ENCODE measurements at regions not wholly inside any gene's neighbourhood (a gene's known extent, or its start where the extent isn't known, plus 50 kb on each side); places are given as distances from the start of the nearest gene placed in this dataset.

DNA sequence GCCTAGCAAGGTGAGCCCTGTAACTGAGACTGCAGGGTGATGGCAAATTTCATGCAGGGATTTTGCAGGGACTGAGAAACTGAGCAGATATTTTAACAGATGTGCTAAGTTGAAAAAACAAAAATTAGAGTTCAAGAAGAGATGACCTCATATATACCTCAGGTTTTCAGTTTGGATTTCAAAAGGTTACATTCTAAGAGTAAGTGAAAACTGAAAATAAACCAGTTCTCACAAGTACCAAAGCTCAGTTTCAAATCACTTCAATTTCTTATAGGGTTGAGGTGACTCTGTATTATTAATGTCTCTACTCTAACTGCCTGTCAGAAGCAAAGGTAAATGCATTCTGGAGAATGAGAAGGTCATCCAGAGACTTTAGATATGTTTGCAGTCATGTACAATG lies 237.4 kb upstream of the VRK2 start:
- no peak for DNase-seq (ENCODE audit: low read depth, low spot score)
- no peak overlapping the region for H2AFZ ChIP-seq (ENCODE audit: low read depth, low read length)
- FAIRE-seq = no peak
- ChIA-PET POLR2A (no interaction called here), CTCF (interaction anchor here (1.2 kb wide), 1 partner anchor 12 kb away, joined by 4 read pairs; no protein-coding TSS in a partner anchor)
- H3K9me1 ChIP-seq (replicated peaks; ENCODE audit: control insufficient read depth, extremely low read depth, insufficient read depth, low read length) = no peaks in the 10 kb centered on the region
- H3K4me3 ChIP-seq (replicated peaks in 1 of 3; ENCODE audit: insufficient read depth in 1 of 3, low read depth in 1 of 3, low read length in 3 of 3) = no peak overlapping the region
- H3K79me2 ChIP-seq (ENCODE audit: control insufficient read depth, insufficient read depth, low read length) = no peaks in the 10 kb centered on the region
- BruUV-seq (replicated peaks) = no TSS peak
- H3K36me3 ChIP-seq (ENCODE audit: control insufficient read depth in 2 of 2, extremely low read depth in 1 of 2, insufficient read depth in 2 of 2, low read length in 2 of 2) = no peaks in the 10 kb centered on the region
- H3K9ac ChIP-seq (replicated peaks; ENCODE audit: extremely low read depth, insufficient read depth, low read length) = no peak overlapping the region
- no peak for TF ChIP-seq FOS (IDR thresholded peaks at IDR 0.05; ENCODE audit: borderline replicate concordance, insufficient read depth, low read length)
- TF ChIP-seq, protein P1, sequence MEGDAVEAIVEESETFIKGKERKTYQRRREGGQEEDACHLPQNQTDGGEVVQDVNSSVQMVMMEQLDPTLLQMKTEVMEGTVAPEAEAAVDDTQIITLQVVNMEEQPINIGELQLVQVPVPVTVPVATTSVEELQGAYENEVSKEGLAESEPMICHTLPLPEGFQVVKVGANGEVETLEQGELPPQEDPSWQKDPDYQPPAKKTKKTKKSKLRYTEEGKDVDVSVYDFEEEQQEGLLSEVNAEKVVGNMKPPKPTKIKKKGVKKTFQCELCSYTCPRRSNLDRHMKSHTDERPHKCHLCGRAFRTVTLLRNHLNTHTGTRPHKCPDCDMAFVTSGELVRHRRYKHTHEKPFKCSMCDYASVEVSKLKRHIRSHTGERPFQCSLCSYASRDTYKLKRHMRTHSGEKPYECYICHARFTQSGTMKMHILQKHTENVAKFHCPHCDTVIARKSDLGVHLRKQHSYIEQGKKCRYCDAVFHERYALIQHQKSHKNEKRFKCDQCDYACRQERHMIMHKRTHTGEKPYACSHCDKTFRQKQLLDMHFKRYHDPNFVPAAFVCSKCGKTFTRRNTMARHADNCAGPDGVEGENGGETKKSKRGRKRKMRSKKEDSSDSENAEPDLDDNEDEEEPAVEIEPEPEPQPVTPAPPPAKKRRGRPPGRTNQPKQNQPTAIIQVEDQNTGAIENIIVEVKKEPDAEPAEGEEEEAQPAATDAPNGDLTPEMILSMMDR (IDR thresholded peaks at IDR 0.05; ENCODE audit: extremely low read depth in 1 of 2, insufficient read depth in 1 of 2, low read depth in 1 of 2, low read length in 2 of 2) = no peak
- no peak for TF ChIP-seq EZH2 (IDR thresholded peaks at IDR 0.05; ENCODE audit: borderline replicate concordance, low read depth, low read length, severe bottlenecking)
- TF ChIP-seq MYC (IDR thresholded peaks at IDR 0.05; ENCODE audit: low read depth, low read length) = no peak
- no peak for TF ChIP-seq GATA2 (IDR thresholded peaks at IDR 0.05; ENCODE audit: insufficient read depth, insufficient read length, low read depth, low read length)
- TF ChIP-seq POLR2A (IDR thresholded peaks at IDR 0.05; ENCODE audit: low read depth, low read length) = no peak
- TF ChIP-seq, protein P2, sequence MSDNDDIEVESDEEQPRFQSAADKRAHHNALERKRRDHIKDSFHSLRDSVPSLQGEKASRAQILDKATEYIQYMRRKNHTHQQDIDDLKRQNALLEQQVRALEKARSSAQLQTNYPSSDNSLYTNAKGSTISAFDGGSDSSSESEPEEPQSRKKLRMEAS (IDR thresholded peaks at IDR 0.05; ENCODE audit: insufficient read depth, insufficient read length) = no peak
- TF ChIP-seq POLR2AphosphoS5 (IDR thresholded peaks at IDR 0.05; ENCODE audit: insufficient read depth, low read depth, low read length) = no peak
- no peak for TF ChIP-seq JUN (IDR thresholded peaks at IDR 0.05; ENCODE audit: borderline replicate concordance, insufficient read depth, insufficient read length, low read depth)
- no peak overlapping the region for H3K27ac ChIP-seq (ENCODE audit: insufficient read depth, low read depth, low read length)
- H4K20me1 ChIP-seq (replicated peaks; ENCODE audit: control insufficient read depth, extremely low read depth, insufficient read depth, low read length) = no peaks in the 10 kb centered on the region
- no peak overlapping the region for H3K4me2 ChIP-seq (ENCODE audit: insufficient read depth, low read length)
- intact Hi-C loops (cut with micrococcal nuclease) (no loop called here), dilution Hi-C loops (cut with MboI; ENCODE audit: extremely low pct_ligation_motif_present, low sequenced_read_pairs) (no loop called here)
- H3K4me1 ChIP-seq (ENCODE audit: control insufficient read depth, extremely low read depth, insufficient read depth, low read length) = no peaks in the 10 kb centered on the region
- no peaks in the 10 kb centered on the region for H3K9me3 ChIP-seq (replicated peaks; ENCODE audit: control insufficient read depth, insufficient read depth, low read length)
- peaks cover 0 to 5% of the 10 kb centered on the region in 2 experiments for H3K27me3 ChIP-seq (ENCODE audit: control insufficient read depth in 2 of 2, insufficient read depth in 2 of 2, low read length in 2 of 2)

Data from endothelial cell of umbilical vein (primary cell).